OCI-LY3 (cell line): ENCODE measurements at regions not wholly inside any gene's neighbourhood (a gene's known extent, or its start where the extent isn't known, plus 50 kb on each side); places are given as distances from the start of the nearest gene placed in this dataset.

ENCODE experiments used
- H2AFZ ChIP-seq: fragments of 200-600, 300-600 bp; shearing (Covaris generic); 2 replicates; pipeline ENCODE4 v1.6.0; 2014; ENCODE audit warnings: antibody characterized with exemption, low read depth, low read length
- H3K27ac ChIP-seq: fragments of 200-600, 300-600 bp; sonication (generic); 2 replicates; pipeline ENCODE4 v1.5.1; 2014; ENCODE audit warnings: mild to moderate bottlenecking, low read length, moderate library complexity, mixed read lengths
- H3K27me3 ChIP-seq: fragments of 200-600, 300-600 bp; sonication (generic); 2 replicates; pipeline ENCODE4 v1.6.1; 2014; ENCODE audit warnings: low read depth, low read length, mixed read lengths
- H3K36me3 ChIP-seq: fragments of 200-600, 300-600 bp; sonication (generic); replicated peaks from 2 replicates; pipeline ENCODE3; 2014; ENCODE audit warnings: low read depth, low read length, mixed read lengths
- H3K4me1 ChIP-seq: fragments of 300-600, 200-600 bp; sonication (generic); 2 replicates; pipeline ENCODE4 v1.6.1; 2014; ENCODE audit warnings: low read length, mixed read lengths
- H3K4me2 ChIP-seq: fragments of 200-600, 300-600 bp; sonication (generic); 2 replicates; pipeline ENCODE4 v1.6.1; 2014; ENCODE audit warnings: low read length, mixed read lengths
- H3K4me3 ChIP-seq: fragments of 300-600, 200-600 bp; sonication (generic); 2 replicates; pipeline ENCODE4 v1.5.1; 2014; ENCODE audit warnings: antibody characterized with exemption, mild to moderate bottlenecking, low read length, moderate library complexity
- H3K79me2 ChIP-seq: fragments of 300-600, 200-600 bp; shearing (Covaris generic); 2 replicates; pipeline ENCODE4 v1.6.1; 2014; ENCODE audit warnings: mild to moderate bottlenecking, low read length, mixed read lengths
- H3K9ac ChIP-seq: fragments of 300-600, 200-600 bp; shearing (Covaris generic); 2 replicates; pipeline ENCODE4 v1.6.0; 2014; ENCODE audit warnings: mild to moderate bottlenecking, low read length, moderate library complexity
- H3K9me3 ChIP-seq: fragments of 200-600, 300-600 bp; shearing (Covaris generic); 2 replicates; pipeline ENCODE4 v1.6.1; 2014; ENCODE audit warnings: low read length, mixed read lengths; ENCODE audit not compliant: insufficient read depth
- H4K20me1 ChIP-seq: fragments of 200-600, 300-600 bp; sonication (generic); 2 replicates; pipeline ENCODE4 v1.6.1; 2016; ENCODE audit warnings: low read length, mixed read lengths; ENCODE audit not compliant: insufficient read depth
- CTCF ChIP-seq: fragments of 200-600, 300-600 bp; sonication (generic); IDR thresholded peaks from 2 replicates; pipeline ENCODE4 v1.5.1; 2014; ENCODE audit warnings: antibody characterized with exemption, low read length, low read depth
- EZH2phosphoT487 ChIP-seq: fragments of 200-600 bp; shearing (Covaris generic); IDR thresholded peaks from 2 replicates; pipeline ENCODE4 v1.6.1; 2018; ENCODE audit warnings: antibody characterized with exemption, mixed run types, low read depth

- H2AFZ ChIP-seq: no peak overlapping the region
- H3K27me3 ChIP-seq: no peaks in the 10 kb centered on the region
- no peaks in the 10 kb centered on the region for H3K36me3 ChIP-seq
- no peak for TF ChIP-seq CTCF
- no peak for TF ChIP-seq EZH2phosphoT487
- no peak overlapping the region for H3K4me2 ChIP-seq
- no peak overlapping the region for H3K9ac ChIP-seq
- H3K27ac ChIP-seq: no peak overlapping the region
- H4K20me1 ChIP-seq: no peaks in the 10 kb centered on the region
- no peak overlapping the region for H3K4me3 ChIP-seq
- no peaks in the 10 kb centered on the region for H3K4me1 ChIP-seq
- H3K9me3 ChIP-seq: no peaks in the 10 kb centered on the region
- no peaks in the 10 kb centered on the region for H3K79me2 ChIP-seq
Measured at GRCh38 chr5:35485487-35485886, 132.2 kb upstream of the SPEF2 start.

GRCh38 chr5:35484241-35484640, 133.4 kb upstream of the SPEF2 start:
- Histone ChIP-seq H3K4me2 (no peak overlapping the region), H3K36me3 (no peaks in the 10 kb centered on the region), H3K9ac (no peak overlapping the region), H3K27ac (no peak overlapping the region), H3K27me3 (no peaks in the 10 kb centered on the region), H3K79me2 (no peaks in the 10 kb centered on the region), H3K4me3 (no peak overlapping the region), H4K20me1 (no peaks in the 10 kb centered on the region), H3K4me1 (peaks cover 4% of the 10 kb centered on the region; the same call in 1 of the 2 replicates), H2AFZ (no peak overlapping the region), H3K9me3 (no peaks in the 10 kb centered on the region)
- no peak for TF ChIP-seq EZH2phosphoT487
- no peak for TF ChIP-seq CTCF

- Histone ChIP-seq H3K9ac (no peak overlapping the region), H3K4me3 (no peak overlapping the region), H4K20me1 (no peaks in the 10 kb centered on the region), H3K4me1 (peaks cover 8% of the 10 kb centered on the region; the same call in 1 of the 2 replicates), H3K9me3 (no peaks in the 10 kb centered on the region), H3K79me2 (no peaks in the 10 kb centered on the region), H3K36me3 (no peaks in the 10 kb centered on the region), H2AFZ (no peak overlapping the region), H3K27me3 (no peaks in the 10 kb centered on the region), H3K4me2 (no peak overlapping the region), H3K27ac (no peak overlapping the region)
- TF ChIP-seq EZH2phosphoT487 (no peak), CTCF (no peak)
Measured at GRCh38 chr5:35483780-35484179, 133.9 kb upstream of the SPEF2 start.

- H3K9ac ChIP-seq: no peak overlapping the region
- H3K4me3 ChIP-seq: no peak overlapping the region
- no peaks in the 10 kb centered on the region for H3K27me3 ChIP-seq
- H3K79me2 ChIP-seq: no peaks in the 10 kb centered on the region
- peaks cover 8% of the 10 kb centered on the region; the same call in 1 of the 2 replicates for H3K4me1 ChIP-seq
- H2AFZ ChIP-seq: no peak overlapping the region
- no peak overlapping the region for H3K27ac ChIP-seq
- H3K9me3 ChIP-seq: no peaks in the 10 kb centered on the region
- no peaks in the 10 kb centered on the region for H3K36me3 ChIP-seq
- H3K4me2 ChIP-seq: no peak overlapping the region
- no peaks in the 10 kb centered on the region for H4K20me1 ChIP-seq
- TF ChIP-seq CTCF: no peak
- TF ChIP-seq EZH2phosphoT487: no peak
Measured at GRCh38 chr5:35483191-35483590, 134.5 kb upstream of the SPEF2 start.
